PC-3 (cell line): ENCODE measurements at regions not wholly inside any gene's neighbourhood (a gene's known extent, or its start where the extent isn't known, plus 50 kb on each side); places are given as distances from the start of the nearest gene placed in this dataset.

Experiments used
- ATAC-seq: fragments of 200-7000 bp; cut with Tn5 transposase; 2 replicates; pipeline ENCODE4 v1.9.1; 2020; ENCODE audit warnings: mild to moderate bottlenecking, moderate library complexity
- BruUV-seq: library from RNA; stranded (reverse); fragments of 400-500 nt; replicated peaks from 2 replicates; lab custom pipeline; 2021; lab: Mats Ljungman, UMichigan
- CTCF ChIA-PET: fragments of 300-600 bp; sonication (Branson Sonifier 250); formaldehyde crosslinking; loops from one replicate; lab custom pipeline; 2022; ENCODE audit warnings: antibody characterized with exemption; lab: Charles Lee
- POLR2A ChIA-PET: fragments of 300-600 bp; sonication (Branson Sonifier 250); formaldehyde crosslinking; loops from one replicate; lab custom pipeline; 2022; ENCODE audit warnings: antibody characterized with exemption; ENCODE audit not compliant: unreplicated experiment; lab: Charles Lee
- DNase-seq: peaks from one replicate; pipeline ENCODE4 v3.0.0-alpha.2; 2015
- H2AFZ ChIP-seq: fragments of 300-600 bp; sonication (generic); 2 replicates; pipeline ENCODE4 v1.6.0; 2016; ENCODE audit warnings: antibody characterized with exemption, low read length
- H3F3A ChIP-seq: fragments of 300-600 bp; sonication (generic); one replicate; pipeline ENCODE4 v1.6.0; 2017; ENCODE audit warnings: antibody characterized with exemption, low read length, control low read depth, mild to moderate bottlenecking; ENCODE audit not compliant: unreplicated experiment
- H3K27ac ChIP-seq: fragments of 300-600 bp; sonication (generic); 2 replicates; pipeline ENCODE4 v1.5.1; 2016; ENCODE audit warnings: mild to moderate bottlenecking, low read length
- H3K27me3 ChIP-seq: fragments of 300-600 bp; sonication (generic); 2 replicates; pipeline ENCODE4 v1.6.1; 2016; ENCODE audit warnings: low read length, mixed read lengths
- H3K36me3 ChIP-seq: fragments of 300-600 bp; sonication (generic); 2 replicates; pipeline ENCODE4 v1.6.1; 2016; ENCODE audit warnings: low read depth, mixed run types, low read length, mixed read lengths
- H3K4me1 ChIP-seq: fragments of 300-600 bp; sonication (generic); 2 replicates; pipeline ENCODE4 v1.5.1; 2016; ENCODE audit warnings: low read length; ENCODE audit not compliant: insufficient read depth
- H3K4me2 ChIP-seq: fragments of 300-600 bp; sonication (generic); 2 replicates; pipeline ENCODE4 v1.6.0; 2016; ENCODE audit warnings: low read length
- H3K4me3 ChIP-seq: fragments of 300-600 bp; sonication (generic); 2 replicates; pipeline ENCODE4 v1.5.1; 2016; ENCODE audit warnings: mild to moderate bottlenecking, low read length, mixed read lengths
- H3K79me2 ChIP-seq: fragments of 300-600 bp; sonication (generic); 2 replicates; pipeline ENCODE4 v1.6.1; 2017; ENCODE audit warnings: low read length, mixed read lengths
- H3K9ac ChIP-seq: fragments of 300-600 bp; sonication (generic); 2 replicates; pipeline ENCODE4 v1.6.0; 2016; ENCODE audit warnings: mild to moderate bottlenecking, low read length
- H3K9me2 ChIP-seq: fragments of 300-600 bp; sonication (generic); replicated peaks from 2 replicates; pipeline ENCODE4 v1.6.1; 2016; ENCODE audit warnings: mixed run types, low read length, mixed read lengths
- H3K9me3 ChIP-seq: fragments of 300-600 bp; sonication (generic); 2 replicates; pipeline ENCODE4 v1.6.1; 2016; ENCODE audit warnings: low read length, mixed read lengths
- H4K20me1 ChIP-seq: fragments of 300-600 bp; sonication (generic); 2 replicates; pipeline ENCODE4 v1.6.1; 2016; ENCODE audit warnings: low read length, mixed read lengths
- EZH2 ChIP-seq: fragments of 300-600 bp; sonication (generic); IDR thresholded peaks from one replicate; pipeline ENCODE4 v1.6.1; 2017; ENCODE audit warnings: antibody characterized with exemption, mild to moderate bottlenecking, low read length; ENCODE audit not compliant: unreplicated experiment
- EZH2phosphoT487 ChIP-seq: fragments of 300-600 bp; sonication (generic); IDR thresholded peaks from 2 replicates; pipeline ENCODE4 v1.6.1; 2018; ENCODE audit warnings: mild to moderate bottlenecking, antibody characterized with exemption, low read length, borderline replicate concordance
- intact Hi-C: fragments of 100-400 bp; cut with micrococcal nuclease; formaldehyde crosslinking; loops from 2 replicates; pipeline ENCODE4 v1.9.0; 2023
- TF ChIP-seq, protein P1 (sequence below): fragments of 300-600 bp; sonication (generic); conservative IDR thresholded peaks from 2 replicates; pipeline ENCODE4 v1.5.1; 2017; ENCODE audit warnings: antibody characterized with exemption, low read depth, mild to moderate bottlenecking, low read length

DNA sequence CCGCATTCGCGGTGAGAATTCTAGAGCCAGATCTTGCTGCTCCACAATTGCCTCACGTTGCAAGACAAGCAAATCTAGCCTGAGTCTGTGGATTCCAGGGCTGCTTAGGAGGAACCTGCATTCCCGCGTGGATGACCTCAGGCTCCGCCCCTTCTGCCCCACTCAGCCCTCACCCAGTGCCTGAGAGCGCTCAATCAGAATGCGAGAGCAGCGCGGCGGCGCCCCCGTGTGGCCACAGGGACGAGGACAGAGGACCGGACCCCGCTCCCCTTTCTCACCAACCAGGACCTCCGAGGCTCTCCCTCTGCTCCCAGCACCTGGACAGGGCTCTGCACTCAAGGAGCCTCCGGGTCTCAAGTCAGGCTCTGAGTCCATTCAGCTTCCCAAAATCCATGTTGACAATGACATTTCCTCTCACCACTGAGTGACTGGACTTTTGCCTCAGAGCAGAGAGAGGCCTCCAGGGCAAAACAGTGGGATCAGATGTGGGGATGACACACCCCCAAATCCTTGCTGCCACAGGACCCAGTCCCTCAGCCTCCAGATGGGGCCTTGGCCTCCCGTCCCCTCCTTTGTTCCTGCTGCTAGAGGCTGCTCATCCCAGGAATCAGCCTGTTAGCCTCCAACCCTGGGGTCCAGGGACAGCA, 52.0 kb downstream of the RPP21 start:
- H2AFZ ChIP-seq: no peak overlapping the region
- DNase-seq: peak; percentile 83

DNA sequence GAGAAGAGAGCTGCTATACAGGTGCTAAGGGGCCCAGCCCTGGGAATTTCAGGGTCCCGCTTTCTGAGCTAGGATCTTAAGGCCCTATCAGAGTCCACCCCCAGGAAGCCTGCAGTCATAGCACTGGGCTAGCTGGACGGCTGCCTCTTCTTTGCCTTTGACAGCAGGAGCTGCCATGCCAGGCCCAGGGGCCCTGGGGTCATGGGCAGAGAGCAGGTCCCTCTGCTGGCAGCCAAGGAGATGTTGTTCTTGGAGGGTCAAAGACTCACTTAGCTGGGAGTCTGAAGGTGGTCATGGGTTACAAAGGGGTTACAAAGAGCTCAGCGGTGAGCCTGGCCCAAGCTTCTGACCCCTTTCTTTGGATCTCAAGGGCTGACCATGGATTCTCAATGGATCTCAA, 52.7 kb downstream of the RPP21 start:
- Histone ChIP-seq H4K20me1 (no peaks in the 10 kb centered on the region), H3K4me3 (no peak overlapping the region), H3K9me3 (no peaks in the 10 kb centered on the region), H3K79me2 (no peaks in the 10 kb centered on the region), H3K9me2 (no peaks in the 10 kb centered on the region), H3K4me2 (no peak overlapping the region), H3K4me1 (peaks cover 5% of the 10 kb centered on the region; the same call in 1 of the 2 replicates), H3K9ac (no peak overlapping the region), H3F3A (no peaks in the 10 kb centered on the region), H2AFZ (no peak overlapping the region), H3K27me3 (peaks cover 25% of the 10 kb centered on the region), H3K27ac (no peak overlapping the region), H3K36me3 (no peaks in the 10 kb centered on the region)
- ChIA-PET CTCF (interaction anchor here (1.1 to 1.2 kb wide), 2 partner anchors 160 to 181 kb away, joined by 3 to 8 read pairs; no protein-coding TSS in a partner anchor), POLR2A (interaction anchor here (0.5 kb wide), 1 partner anchor 183 kb away, joined by 3 read pairs; no protein-coding TSS in a partner anchor)
- TF ChIP-seq, protein P1, sequence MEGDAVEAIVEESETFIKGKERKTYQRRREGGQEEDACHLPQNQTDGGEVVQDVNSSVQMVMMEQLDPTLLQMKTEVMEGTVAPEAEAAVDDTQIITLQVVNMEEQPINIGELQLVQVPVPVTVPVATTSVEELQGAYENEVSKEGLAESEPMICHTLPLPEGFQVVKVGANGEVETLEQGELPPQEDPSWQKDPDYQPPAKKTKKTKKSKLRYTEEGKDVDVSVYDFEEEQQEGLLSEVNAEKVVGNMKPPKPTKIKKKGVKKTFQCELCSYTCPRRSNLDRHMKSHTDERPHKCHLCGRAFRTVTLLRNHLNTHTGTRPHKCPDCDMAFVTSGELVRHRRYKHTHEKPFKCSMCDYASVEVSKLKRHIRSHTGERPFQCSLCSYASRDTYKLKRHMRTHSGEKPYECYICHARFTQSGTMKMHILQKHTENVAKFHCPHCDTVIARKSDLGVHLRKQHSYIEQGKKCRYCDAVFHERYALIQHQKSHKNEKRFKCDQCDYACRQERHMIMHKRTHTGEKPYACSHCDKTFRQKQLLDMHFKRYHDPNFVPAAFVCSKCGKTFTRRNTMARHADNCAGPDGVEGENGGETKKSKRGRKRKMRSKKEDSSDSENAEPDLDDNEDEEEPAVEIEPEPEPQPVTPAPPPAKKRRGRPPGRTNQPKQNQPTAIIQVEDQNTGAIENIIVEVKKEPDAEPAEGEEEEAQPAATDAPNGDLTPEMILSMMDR: no peak
- TF ChIP-seq EZH2phosphoT487 (no peak), EZH2 (no peak)
- intact Hi-C loops: loop anchor here (1.0 kb wide), 2 partner anchors 159 to 178 kb away; no protein-coding TSS in a partner anchor
- no TSS peak for BruUV-seq
- ATAC-seq (no peak), DNase-seq (no peak)

More for the DNA sequence above, 52.0 kb downstream of the RPP21 start:
- ChIA-PET POLR2A (no interaction called here), CTCF (interaction anchor here (1.1 to 1.2 kb wide), 2 partner anchors 159 to 180 kb away, joined by 3 to 8 read pairs; no protein-coding TSS in a partner anchor)
- no peak overlapping the region for H3K27ac ChIP-seq
- H3F3A ChIP-seq: no peaks in the 10 kb centered on the region
- no peaks in the 10 kb centered on the region for H3K9me2 ChIP-seq
- TF ChIP-seq EZH2 (no peak), EZH2phosphoT487 (no peak)
- TF ChIP-seq, protein P1: peak; percentile 92
- BruUV-seq: no TSS peak
- intact Hi-C loops: loop anchor here (1.0 kb wide), 3 partner anchors 40 to 178 kb away; no protein-coding TSS in a partner anchor
- no peak overlapping the region for H3K9ac ChIP-seq
- peaks cover 5% of the 10 kb centered on the region; the same call in 1 of the 2 replicates for H3K4me1 ChIP-seq
- H3K4me3 ChIP-seq: no peak overlapping the region
- no peak overlapping the region for H3K4me2 ChIP-seq
- no peaks in the 10 kb centered on the region for H3K79me2 ChIP-seq
- no peaks in the 10 kb centered on the region for H4K20me1 ChIP-seq
- no peaks in the 10 kb centered on the region for H3K36me3 ChIP-seq
- no peaks in the 10 kb centered on the region for H3K9me3 ChIP-seq
- peak; percentile 85 for ATAC-seq
- H3K27me3 ChIP-seq: peaks cover 30% of the 10 kb centered on the region
